DMS 273 treated with DMSO at 0.1 percent for 48 hours (cell line): ENCODE measurements at regions not wholly inside any gene's neighbourhood (a gene's known extent, or its start where the extent isn't known, plus 50 kb on each side); places are given as distances from the start of the nearest gene placed in this dataset.
"Not testable (repeated sequence)": the region's sequence is repeated elsewhere in the genome, so short reads cannot be mapped to it uniquely, and the experiment has no call there.

Experiments
- DNase-seq: peaks from one replicate; lab custom pipeline; 2025; lab: John Stamatoyannopoulos, UW

- DNase-seq = no peak
Measured at GRCh38 chr10:4440260-4440659, 385.7 kb upstream of the AKR1E2 start.

GRCh38 chr10:4437791-4438190 is 388.2 kb upstream of the AKR1E2 start:
- no peak for DNase-seq

DNA sequence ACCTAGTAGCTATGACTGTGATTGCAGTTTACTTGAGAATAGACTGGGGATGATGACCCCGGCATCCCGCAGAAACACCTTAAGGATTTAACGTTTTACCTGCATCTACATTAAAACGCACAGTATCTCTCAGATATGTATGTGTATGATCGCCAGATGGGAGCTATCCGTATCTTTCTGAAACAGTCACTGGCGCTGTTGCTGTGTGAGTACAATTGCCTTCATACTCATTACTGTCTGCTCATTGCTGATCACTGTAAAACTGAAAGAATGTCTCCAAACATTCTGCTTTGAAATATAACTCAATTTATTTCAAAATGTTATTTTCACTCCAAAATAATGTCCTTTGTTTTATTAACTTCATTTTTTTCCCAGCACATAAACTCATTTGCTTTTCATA is 388.9 kb upstream of the AKR1E2 start:
- DNase-seq = no peak

- no peak for DNase-seq
Measured at GRCh38 chr10:4436103-4436502, 389.9 kb upstream of the AKR1E2 start.

- no peak for DNase-seq
Measured at GRCh38 chr10:4434516-4435071, 391.4 kb upstream of the AKR1E2 start.

- DNase-seq = no peak
Measured at GRCh38 chr10:4434105-4434504, 391.9 kb upstream of the AKR1E2 start.

DNA sequence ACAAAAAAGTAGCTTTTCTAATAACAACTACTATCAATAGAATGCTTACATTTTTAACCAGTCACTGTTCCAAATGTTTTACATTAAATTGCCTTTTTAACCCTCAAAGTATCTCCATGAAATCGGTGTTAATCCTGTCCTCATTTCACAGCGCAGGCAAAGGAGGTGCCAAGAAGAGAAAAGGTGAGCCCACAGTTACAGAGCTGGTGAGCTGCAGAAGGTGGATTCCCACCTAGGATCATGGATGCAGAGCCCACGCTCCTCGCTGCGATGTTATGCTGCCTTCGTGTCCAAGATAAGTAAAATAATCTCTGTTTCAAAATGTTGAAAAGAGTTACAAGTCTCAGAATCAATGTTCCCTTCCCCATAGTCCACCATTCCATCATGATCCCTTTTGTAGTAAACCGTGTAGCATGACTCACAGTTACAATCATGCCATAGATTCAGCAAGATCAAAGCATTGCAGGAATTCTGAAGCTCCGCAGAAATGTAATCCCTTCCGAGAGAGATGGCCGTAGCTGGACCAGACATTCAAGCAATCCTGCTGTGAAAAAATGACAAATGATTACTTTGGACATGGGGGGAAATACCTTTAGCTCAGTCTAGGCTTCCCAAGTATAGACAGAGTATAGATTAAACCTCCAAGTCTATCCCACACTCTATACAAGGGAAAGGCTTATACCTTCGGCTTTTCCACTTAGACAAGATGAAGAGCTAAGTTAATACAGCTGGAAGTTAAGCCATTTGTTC is 394.7 kb upstream of the AKR1E2 start:
- DNase-seq = no peak

GRCh38 chr10:4429571-4429970 is 396.4 kb upstream of the AKR1E2 start:
- DNase-seq = no peak

DNA sequence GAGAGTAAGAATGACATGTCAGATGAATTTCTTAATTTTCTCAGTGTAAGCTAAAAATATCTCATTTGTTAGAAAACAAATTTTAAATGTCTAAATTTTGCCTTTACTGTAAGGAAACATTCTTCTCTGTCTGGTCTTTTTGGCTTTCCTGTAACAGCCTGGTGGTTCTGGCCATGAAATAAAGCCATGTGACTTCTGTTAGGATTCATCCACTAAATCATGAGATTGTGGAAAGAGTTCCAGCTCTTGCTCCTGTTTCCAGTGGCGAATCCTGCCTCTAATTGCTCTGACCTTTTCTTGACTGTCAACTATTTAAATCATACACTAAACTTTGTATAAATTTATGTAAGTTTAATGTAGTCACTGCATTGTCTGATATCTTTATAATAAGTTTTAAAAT is 398.5 kb upstream of the AKR1E2 start:
- no peak for DNase-seq

GRCh38 chr10:4426866-4427265 is 399.1 kb upstream of the AKR1E2 start:
- no peak for DNase-seq

- no peak for DNase-seq
Measured at GRCh38 chr10:4409319-4409718, 416.7 kb upstream of the AKR1E2 start.

DNA sequence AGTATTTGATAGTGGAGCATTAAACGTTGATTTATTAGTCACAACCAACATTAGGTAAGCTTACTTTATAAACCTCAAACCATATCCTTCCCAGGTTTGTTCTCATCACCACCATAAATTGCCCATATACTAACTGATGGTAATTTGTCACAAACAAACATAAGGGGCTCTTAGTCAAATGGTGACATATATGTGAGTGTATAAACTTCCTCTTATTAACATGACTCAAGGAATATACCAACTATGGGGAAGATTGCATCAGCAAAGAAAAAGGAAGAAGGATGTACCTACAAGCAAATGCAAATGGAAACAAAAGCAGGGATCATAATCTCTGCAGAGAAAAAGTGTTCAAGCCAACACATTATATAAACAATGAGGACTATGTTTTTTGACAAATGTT is 418.2 kb upstream of the AKR1E2 start:
- DNase-seq = no peak

GRCh38 chr10:4405828-4406227 is 420.2 kb upstream of the AKR1E2 start:
- DNase-seq = no peak

GRCh38 chr10:4403638-4404252 is 422.3 kb upstream of the AKR1E2 start:
- no peak for DNase-seq

DNA sequence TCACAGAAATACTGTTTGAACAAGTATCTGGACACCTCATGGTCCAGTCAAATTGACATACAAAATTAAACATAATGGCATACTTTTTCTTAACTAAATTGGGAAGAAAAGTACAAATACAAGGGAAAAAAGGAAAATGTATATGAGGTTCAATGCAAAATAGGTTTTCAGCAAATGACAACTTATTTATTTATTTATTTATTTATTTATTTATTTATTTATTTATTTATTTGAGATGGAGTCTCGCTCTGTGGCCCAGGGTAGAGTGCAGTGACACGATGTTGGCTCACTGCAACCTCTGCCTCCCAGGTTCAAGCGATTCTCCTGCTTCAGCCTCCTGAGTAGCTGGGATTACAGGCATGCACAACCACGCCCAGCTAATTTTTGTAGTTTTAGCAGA is 424.9 kb upstream of the AKR1E2 start:
- not testable (repeated sequence) for DNase-seq

GRCh38 chr10:4399556-4399955 is 426.5 kb upstream of the AKR1E2 start:
- no peak for DNase-seq

GRCh38 chr10:4398602-4399001 is 427.4 kb upstream of the AKR1E2 start:
- DNase-seq = no peak

DNA sequence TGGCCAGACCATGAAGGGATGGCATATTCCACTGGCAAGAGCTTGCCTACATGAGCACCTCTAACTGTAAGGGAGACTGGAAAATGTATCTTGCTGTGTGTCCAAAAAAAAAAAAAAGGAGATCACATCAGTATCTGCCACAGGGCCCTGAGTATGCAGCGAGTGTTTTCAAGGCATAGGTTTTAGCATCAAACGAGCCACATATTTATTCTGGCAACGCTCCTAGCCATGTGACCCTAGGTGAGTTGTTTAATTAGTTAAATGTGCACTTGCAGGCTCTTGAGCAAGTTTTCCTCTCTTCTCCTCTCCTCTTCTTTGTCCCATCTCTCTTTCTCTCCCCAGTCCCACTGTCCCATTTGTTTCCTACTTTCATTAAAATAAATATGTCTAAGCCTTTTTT is 428.7 kb upstream of the AKR1E2 start:
- DNase-seq = no peak

DNA sequence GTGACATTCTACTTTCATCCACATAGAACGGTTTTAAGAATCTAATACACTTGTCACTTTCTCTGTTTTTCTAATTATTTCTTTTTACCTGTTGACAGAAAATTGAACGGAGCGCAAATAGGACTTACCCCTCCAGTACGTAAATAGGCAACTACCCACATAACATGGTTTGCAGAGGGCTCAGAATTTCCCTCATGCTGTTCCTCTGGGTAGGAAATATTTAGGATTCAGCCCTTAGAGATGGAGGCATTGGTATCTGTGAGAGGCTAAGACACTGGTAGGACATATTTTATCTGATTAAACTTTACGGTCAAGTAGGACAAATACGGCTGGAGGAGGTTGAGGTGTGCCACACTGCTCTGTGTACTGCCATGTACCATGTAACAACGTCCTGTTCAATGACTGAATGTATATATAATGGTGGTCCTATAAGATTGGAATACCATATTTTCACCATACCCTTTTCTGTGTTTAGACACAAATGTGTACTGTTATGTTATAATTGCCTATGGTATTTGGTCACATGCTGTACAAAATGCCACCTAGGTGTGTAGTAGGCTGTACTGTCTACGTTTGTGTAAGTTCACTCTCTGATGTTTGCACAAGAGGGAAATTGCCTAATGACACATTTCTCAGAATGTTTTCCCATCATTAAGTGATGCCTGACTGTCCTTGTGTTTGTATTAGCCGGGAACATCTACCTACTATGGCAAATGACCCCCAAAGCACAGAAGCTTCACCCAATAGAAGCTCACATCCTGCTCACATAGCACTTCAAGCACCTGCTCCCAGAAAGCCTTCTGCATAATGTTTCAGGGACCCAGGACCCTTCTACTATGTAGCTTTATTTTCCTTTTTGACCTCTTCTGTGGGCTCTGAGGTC is 429.4 kb upstream of the AKR1E2 start:
- no peak for DNase-seq

DNA sequence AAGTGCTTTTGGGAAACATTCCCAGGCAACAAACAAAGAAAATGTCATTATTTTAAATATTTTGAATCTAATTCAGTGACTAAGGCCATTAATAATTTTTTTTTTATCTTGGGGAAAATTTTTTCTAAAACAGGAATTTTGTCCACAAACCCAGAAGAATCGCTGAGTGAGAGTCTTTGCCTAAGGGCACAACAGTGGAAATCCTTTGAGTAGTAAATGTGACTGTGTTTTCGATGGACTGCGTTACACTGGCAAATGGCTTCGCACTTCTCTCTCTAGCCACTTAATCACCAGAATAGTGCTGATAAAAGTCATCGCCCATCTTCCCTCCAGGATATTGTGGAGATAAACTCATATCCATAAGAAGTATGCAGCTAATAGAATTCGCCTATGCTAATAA is 430.3 kb upstream of the AKR1E2 start:
- no peak for DNase-seq

GRCh38 chr10:4394455-4394854 is 431.6 kb upstream of the AKR1E2 start:
- DNase-seq = not testable (repeated sequence)

DNA sequence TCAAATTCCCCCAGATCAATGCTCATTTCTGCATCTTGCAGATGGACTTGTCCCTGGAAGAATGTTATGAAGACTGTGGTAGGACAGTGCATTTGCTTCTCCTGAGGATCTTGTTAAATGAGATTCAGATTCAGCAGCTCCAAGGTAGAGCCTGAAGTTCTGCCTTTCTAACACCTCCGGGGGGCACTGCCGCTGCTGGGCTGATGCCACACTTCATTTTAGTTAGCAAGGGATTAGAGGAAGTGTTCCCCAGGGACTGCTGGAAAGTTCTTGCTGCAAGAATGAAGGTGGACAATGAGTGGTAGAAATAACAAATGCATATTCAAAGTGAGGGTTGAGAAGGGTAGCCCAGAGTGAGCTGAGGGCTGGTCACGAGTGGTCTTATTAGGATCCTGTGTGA is 434.3 kb upstream of the AKR1E2 start:
- no peak for DNase-seq

DNA sequence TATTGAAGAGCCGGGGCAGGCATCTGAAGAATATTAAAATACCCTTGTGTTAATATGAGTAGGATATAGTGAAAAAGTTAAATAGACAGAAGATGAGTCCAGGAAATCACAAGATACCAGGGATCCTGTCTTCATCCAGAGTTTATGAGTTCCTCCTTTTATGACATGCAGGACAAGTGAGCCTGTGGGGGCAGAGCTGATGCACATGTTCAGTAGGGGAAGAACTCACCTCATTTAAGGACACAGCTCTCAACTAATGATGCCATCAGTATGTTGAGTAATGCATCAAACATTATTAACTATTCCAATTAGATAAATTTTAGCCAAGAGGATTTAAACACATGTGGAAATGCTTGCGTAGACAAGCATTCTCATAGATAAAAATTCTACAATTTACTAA is 435.8 kb upstream of the AKR1E2 start:
- DNase-seq = no peak
